ENCODE measurements at regions not wholly inside any gene's neighbourhood (a gene's known extent, or its start where the extent isn't known, plus 50 kb on each side); places are given as distances from the start of the nearest gene placed in this dataset.
"Not testable (repeated sequence)": the region's sequence is repeated elsewhere in the genome, so short reads cannot be mapped to it uniquely, and the experiment has no call there.

- intact Hi-C loops (cut with micrococcal nuclease): no loop called here
- H3K4me3 Mint-ChIP-seq: no peak overlapping the region
- H3K9me3 Mint-ChIP-seq: peaks cover 3% of the 10 kb centered on the region
- ChIA-PET CTCF (interaction anchor here (0.5 to 2.1 kb wide), 2 partner anchors 106 to 241 kb away, joined by 3 to 6 read pairs; no protein-coding TSS in a partner anchor), POLR2A (no interaction called here)
- TF ChIP-seq, protein P1, sequence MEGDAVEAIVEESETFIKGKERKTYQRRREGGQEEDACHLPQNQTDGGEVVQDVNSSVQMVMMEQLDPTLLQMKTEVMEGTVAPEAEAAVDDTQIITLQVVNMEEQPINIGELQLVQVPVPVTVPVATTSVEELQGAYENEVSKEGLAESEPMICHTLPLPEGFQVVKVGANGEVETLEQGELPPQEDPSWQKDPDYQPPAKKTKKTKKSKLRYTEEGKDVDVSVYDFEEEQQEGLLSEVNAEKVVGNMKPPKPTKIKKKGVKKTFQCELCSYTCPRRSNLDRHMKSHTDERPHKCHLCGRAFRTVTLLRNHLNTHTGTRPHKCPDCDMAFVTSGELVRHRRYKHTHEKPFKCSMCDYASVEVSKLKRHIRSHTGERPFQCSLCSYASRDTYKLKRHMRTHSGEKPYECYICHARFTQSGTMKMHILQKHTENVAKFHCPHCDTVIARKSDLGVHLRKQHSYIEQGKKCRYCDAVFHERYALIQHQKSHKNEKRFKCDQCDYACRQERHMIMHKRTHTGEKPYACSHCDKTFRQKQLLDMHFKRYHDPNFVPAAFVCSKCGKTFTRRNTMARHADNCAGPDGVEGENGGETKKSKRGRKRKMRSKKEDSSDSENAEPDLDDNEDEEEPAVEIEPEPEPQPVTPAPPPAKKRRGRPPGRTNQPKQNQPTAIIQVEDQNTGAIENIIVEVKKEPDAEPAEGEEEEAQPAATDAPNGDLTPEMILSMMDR (IDR thresholded peaks at IDR 0.05): no peak
- peaks cover 2% of the 10 kb centered on the region for H3K4me1 Mint-ChIP-seq (ENCODE audit: low read depth)
- no peaks in the 10 kb centered on the region for H3K36me3 Mint-ChIP-seq (ENCODE audit: low read depth)
- no peak for ATAC-seq
- DNase-seq: no peak
- no peaks in the 10 kb centered on the region for H3K27me3 Mint-ChIP-seq
- no peak overlapping the region for H3K27ac Mint-ChIP-seq
These were observed 192.2 kb downstream of the FASLG start for GRCh38 chr1:172851077-172851476.

DNA sequence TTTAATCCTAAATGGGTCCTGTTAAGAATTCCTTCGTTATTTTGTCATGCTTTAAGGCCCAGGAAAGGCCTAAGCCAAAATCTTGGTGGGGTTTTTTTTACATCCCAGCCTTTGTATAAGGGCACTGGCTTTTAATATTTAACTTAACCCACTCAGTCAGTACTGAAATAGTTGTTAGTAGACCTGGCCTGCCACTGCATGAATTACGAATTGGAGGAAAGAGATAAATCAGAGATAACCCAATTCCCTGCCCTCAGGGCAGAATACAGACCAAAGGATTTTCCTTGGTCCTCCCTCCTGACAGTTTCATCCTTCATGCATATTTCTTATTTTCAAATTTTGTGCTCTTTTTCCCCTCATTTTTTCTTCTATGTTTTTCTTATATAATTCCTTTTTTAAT, 193.0 kb downstream of the FASLG start:
- DNase-seq (no peak), ATAC-seq (no peak)
- POLR2A ChIA-PET: no interaction called here
- CTCF ChIA-PET: no interaction called here
- H3K36me3 Mint-ChIP-seq (ENCODE audit: low read depth): no peaks in the 10 kb centered on the region
- TF ChIP-seq, protein P1 (IDR thresholded peaks at IDR 0.05): no peak
- peaks cover 3% of the 10 kb centered on the region for H3K9me3 Mint-ChIP-seq
- H3K27me3 Mint-ChIP-seq: no peaks in the 10 kb centered on the region
- no peak overlapping the region for H3K27ac Mint-ChIP-seq
- no peak overlapping the region for H3K4me3 Mint-ChIP-seq
- no peaks in the 10 kb centered on the region for H3K4me1 Mint-ChIP-seq (ENCODE audit: low read depth)
- intact Hi-C loops (cut with micrococcal nuclease): no loop called here

- intact Hi-C loops (cut with micrococcal nuclease); H3K27me3 Mint-ChIP-seq; ATAC-seq: not testable (repeated sequence)
These were observed 194.8 kb downstream of the TNFSF18 start for GRCh38 chr1:172855983-172856382.

GRCh38 chr1:172863031-172863430, 187.7 kb downstream of the TNFSF18 start:
- Mint-ChIP-seq H3K27ac (no peak overlapping the region), H3K9me3 (peaks cover 4% of the 10 kb centered on the region), H3K4me3 (no peak overlapping the region), H3K4me1 (ENCODE audit: low read depth) (peaks cover 6% of the 10 kb centered on the region), H3K36me3 (ENCODE audit: low read depth) (no peaks in the 10 kb centered on the region), H3K27me3 (no peaks in the 10 kb centered on the region)
- ATAC-seq (no peak), DNase-seq (no peak)
- CTCF ChIA-PET: no interaction called here
- intact Hi-C loops (cut with micrococcal nuclease): no loop called here
- TF ChIP-seq, protein P1 (IDR thresholded peaks at IDR 0.05): no peak
- POLR2A ChIA-PET: no interaction called here

More at GRCh38 chr1:172855983-172856382, 194.8 kb downstream of the TNFSF18 start:
- H3K4me3 Mint-ChIP-seq; H3K36me3 Mint-ChIP-seq (ENCODE audit: low read depth); H3K27ac Mint-ChIP-seq; DNase-seq; POLR2A ChIA-PET; H3K9me3 Mint-ChIP-seq; H3K4me1 Mint-ChIP-seq (ENCODE audit: low read depth): not testable (repeated sequence)
- CTCF ChIA-PET: interaction anchor here (1.5 kb wide), 1 partner anchor 9 kb away, joined by 3 read pairs; no protein-coding TSS in a partner anchor

GRCh38 chr1:172867216-172867818, 183.4 kb downstream of the TNFSF18 start:
- peak; percentile 20 for DNase-seq
- ATAC-seq: peak; percentile 80
- H3K9me3 Mint-ChIP-seq: peaks cover 4% of the 10 kb centered on the region
- H3K27me3 Mint-ChIP-seq: peaks cover 1% of the 10 kb centered on the region
- ChIA-PET CTCF (interaction anchor here (1.0 to 1.1 kb wide), 3 partner anchors 41 to 124 kb away, joined by 3 to 4 read pairs (median 3); no protein-coding TSS in a partner anchor), POLR2A (interaction anchor here (0.6 kb wide), 1 partner anchor 332 kb away, joined by 3 read pairs; no protein-coding TSS in a partner anchor)
- TF ChIP-seq, protein P1 (IDR thresholded peaks at IDR 0.05): no peak
- H3K27ac Mint-ChIP-seq: peak overlapping the region; percentile 31
- peaks cover 26% of the 10 kb centered on the region for H3K4me1 Mint-ChIP-seq (ENCODE audit: low read depth)
- H3K36me3 Mint-ChIP-seq (ENCODE audit: low read depth): no peaks in the 10 kb centered on the region
- intact Hi-C loops (cut with micrococcal nuclease): no loop called here
- no peak overlapping the region for H3K4me3 Mint-ChIP-seq
